Right lobe of liver (tissue), 6 donors: ENCODE measurements at regions not wholly inside any gene's neighbourhood (a gene's known extent, or its start where the extent isn't known, plus 50 kb on each side); places are given as distances from the start of the nearest gene placed in this dataset.

Experiments
- ATAC-seq, 4 donors: fragments of 200-7000 bp; cut with Tn5 transposase; one replicate each; pipeline ENCODE4 v1.9.1; 2020; ENCODE audit warnings: mild to moderate bottlenecking in 4 of 4, moderate library complexity in 4 of 4
- DNase-seq, 3 donors: peaks; one replicate each; pipeline ENCODE4 v3.0.0-alpha.2; 2020
- H3K27ac ChIP-seq, 3 donors: fragments of 200-600 bp; one replicate each; pipeline ENCODE4 v1.8.0; 2022
- H3K27me3 ChIP-seq, 2 donors: fragments of 200-600 bp; one replicate each; pipeline ENCODE4 v1.8.0; 2022
- H3K36me3 ChIP-seq, 4 donors: fragments of 200-600 bp; sonication (generic) in 1 of 4; one replicate each; pipeline versions ENCODE4 v1.5.1 to v1.8.0; 2017 to 2022; ENCODE audit warnings: control low read depth in 1 of 4
- H3K4me1 ChIP-seq, 4 donors: fragments of 200-600 bp; sonication (generic) in 1 of 4; one replicate each; pipeline versions ENCODE4 v1.5.1 to v1.8.0; 2017 to 2022; ENCODE audit warnings: control low read depth in 1 of 4
- H3K4me3 ChIP-seq, 3 donors: fragments of 200-600 bp; one replicate each; pipeline ENCODE4 v1.8.0; 2022
- H3K9me3 ChIP-seq, 4 donors: fragments of 200-600 bp; sonication (generic) in 1 of 4; one replicate each; pipeline versions ENCODE4 v1.5.1 to v1.8.0; 2017 to 2022; ENCODE audit warnings: control low read depth in 1 of 4
- CTCF ChIP-seq, 4 donors: fragments of 200-600 bp in 3 of 4; fragments of 450-650 bp in 1 of 4; IDR thresholded peaks; one replicate each; pipeline versions ENCODE4 v1.5.1 to v1.8.0; 2016 to 2022; ENCODE audit warnings: antibody characterized with exemption in 4 of 4, mild to moderate bottlenecking in 2 of 4
- POLR2A ChIP-seq: fragments of 450-650 bp; IDR thresholded peaks from one replicate; pipeline ENCODE4 v1.6.1; 2017; ENCODE audit warnings: antibody characterized with exemption, mild to moderate bottlenecking
- whole genome bisulfite sequencing: methylation state at CpG from one replicate; pipeline ENCODE4 v1.1.6; 2018; ENCODE audit warnings: low coverage, low lambda C conversion rate; ENCODE audit not compliant: insufficient coverage; ENCODE audit errors: missing lambda C conversion rate; 5-methylcytosine and 5-hydroxymethylcytosine counted together
- intact Hi-C, 2 donors: fragments of 100-400 bp; cut with DNase I; formaldehyde crosslinking; loops; one replicate each; pipeline versions ENCODE4 v1.11.2 to v1.14.1; 2022
- donor health status: DM: no; HTN: yes; CAD: no.
- donor health status: DM: no; HTN: no; CAD: no.
- donor health status: DM: no; HTN: no; CAD: no.
- donor health status: DM: no; HTN: yes; CAD: no.
- donor health status: DM: no; HTN: yes; CAD: no.

DNA sequence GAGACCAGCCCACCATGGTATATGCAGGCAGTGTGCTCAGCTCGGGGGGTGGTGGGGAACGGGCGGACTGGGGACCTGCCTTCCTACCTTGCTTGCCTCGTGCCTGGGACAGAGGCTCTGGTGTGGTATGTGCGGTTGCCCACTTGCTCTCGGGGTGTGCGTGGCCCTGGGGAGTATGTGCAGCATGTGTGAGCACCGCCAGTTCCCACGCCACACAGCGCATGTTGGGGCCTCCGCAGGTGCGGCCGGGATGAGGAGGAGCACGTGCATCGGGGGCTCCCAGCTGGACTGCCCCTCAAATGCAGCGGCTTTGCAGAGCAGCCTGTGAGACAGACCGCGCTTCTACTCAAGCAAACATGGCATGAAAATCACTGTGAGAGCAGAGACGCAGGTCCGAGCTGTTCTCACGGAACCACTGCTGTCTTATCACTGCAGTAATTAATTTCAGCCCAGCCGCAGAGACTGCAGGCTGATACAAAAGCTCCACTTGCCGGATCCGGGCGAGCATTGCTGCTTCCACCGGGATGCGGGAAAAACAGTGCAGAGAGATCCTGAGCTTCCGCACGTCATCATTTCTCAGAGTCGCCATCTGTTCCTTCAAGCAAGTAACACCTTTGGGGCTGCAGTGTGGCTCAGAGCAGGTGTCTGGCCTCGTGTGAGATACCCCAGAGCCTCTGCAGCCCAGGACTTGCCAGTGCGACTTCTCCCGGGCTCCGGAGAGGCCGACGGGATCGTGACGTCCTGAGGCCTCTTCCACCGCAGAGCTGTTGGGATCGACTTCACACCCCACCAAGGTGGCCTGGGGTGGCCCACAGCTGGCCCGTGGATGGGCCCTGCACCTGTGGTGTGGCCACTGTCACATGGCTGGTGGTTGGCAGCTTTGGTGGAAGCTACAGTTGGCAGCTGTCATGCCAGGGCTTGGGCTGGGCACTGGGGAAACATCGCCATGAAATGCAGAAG lies 92.6 kb upstream of the ACTRT2 start:
- whole genome bisulfite sequencing = 57% methylated on average over 3 of the region's 42 CpGs
- Histone ChIP-seq H3K9me3 (no peaks in the 10 kb centered on the region), H3K27ac (no peak overlapping the region), H3K4me3 (no peak overlapping the region), H3K36me3 (no peaks in the 10 kb centered on the region), H3K27me3 (no peaks in the 10 kb centered on the region), H3K4me1 (no peaks in the 10 kb centered on the region)
- intact Hi-C loops = no loop called here
- DNase-seq (no peak), ATAC-seq (no peak)
- TF ChIP-seq CTCF (IDR thresholded peaks at IDR 0.05) (no peak), POLR2A (no peak)

DNA sequence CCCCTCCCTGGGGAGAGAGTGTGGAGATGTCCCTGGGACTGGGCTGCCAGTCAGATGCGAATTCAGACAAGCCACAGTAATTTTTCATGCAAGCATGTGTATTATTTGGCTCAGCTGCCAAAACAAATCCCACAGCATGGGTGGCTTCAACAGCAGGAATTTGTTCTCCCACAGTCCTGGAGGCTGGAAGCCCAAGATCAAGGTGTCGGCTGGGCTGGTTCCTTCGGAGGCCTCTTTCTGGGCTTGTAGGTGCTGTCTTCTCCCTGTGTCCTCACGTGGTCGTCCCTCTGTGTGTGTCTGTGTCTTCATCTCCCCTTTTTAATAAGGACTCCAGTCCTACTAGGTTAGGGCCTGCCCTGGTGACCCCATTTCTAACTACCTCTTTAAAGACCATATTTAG lies 91.9 kb upstream of the ACTRT2 start:
- H3K4me3 ChIP-seq = no peak overlapping the region
- no peaks in the 10 kb centered on the region for H3K27me3 ChIP-seq
- no peak overlapping the region for H3K27ac ChIP-seq
- H3K4me1 ChIP-seq = no peaks in the 10 kb centered on the region
- DNase-seq (no peak), ATAC-seq (no peak)
- intact Hi-C loops = no loop called here
- H3K9me3 ChIP-seq = no peaks in the 10 kb centered on the region
- no peak for TF ChIP-seq CTCF (IDR thresholded peaks at IDR 0.05)
- no peak for TF ChIP-seq POLR2A
- no CpG with 5 or more reads among the region's 5 CpGs for WGBS
- no peaks in the 10 kb centered on the region for H3K36me3 ChIP-seq

GRCh38 chr1:2930016-2930815 lies 91.1 kb upstream of the ACTRT2 start:
- intact Hi-C loops = no loop called here
- no peak overlapping the region for H3K4me3 ChIP-seq
- no peak for TF ChIP-seq POLR2A
- TF ChIP-seq CTCF (IDR thresholded peaks at IDR 0.05) = no peak
- 62% methylated on average over 13 of the region's 41 CpGs for WGBS
- no peak overlapping the region for H3K27ac ChIP-seq
- no peak for ATAC-seq
- no peaks in the 10 kb centered on the region for H3K4me1 ChIP-seq
- H3K27me3 ChIP-seq = no peaks in the 10 kb centered on the region
- no peaks in the 10 kb centered on the region for H3K36me3 ChIP-seq
- no peaks in the 10 kb centered on the region for H3K9me3 ChIP-seq
- DNase-seq = no peak

- no peaks in the 10 kb centered on the region for H3K27me3 ChIP-seq
- ATAC-seq (no peak), DNase-seq (no peak)
- no peaks in the 10 kb centered on the region for H3K9me3 ChIP-seq
- H3K4me3 ChIP-seq = no peak overlapping the region
- no peak overlapping the region for H3K27ac ChIP-seq
- no peak for TF ChIP-seq POLR2A
- no peak for TF ChIP-seq CTCF (IDR thresholded peaks at IDR 0.05)
- intact Hi-C loops = no loop called here
- H3K36me3 ChIP-seq = no peaks in the 10 kb centered on the region
- H3K4me1 ChIP-seq = no peaks in the 10 kb centered on the region
- WGBS = 61% methylated on average over 8 of the region's 36 CpGs
Observed at GRCh38 chr1:2930913-2931723, 90.1 kb upstream of the ACTRT2 start.
